CD4-positive, CD25-positive, alpha-beta regulatory T cell (primary cell): ENCODE measurements at regions not wholly inside any gene's neighbourhood (a gene's known extent, or its start where the extent isn't known, plus 50 kb on each side); places are given as distances from the start of the nearest gene placed in this dataset.
A peak's percentile ranks its signal among the peaks of the same experiment; 100 is the strongest.

ENCODE experiments used
- ATAC-seq, 2 donors: fragments of 150-1000 bp; cut with Tn5 transposase; one replicate each; pipeline ENCODE4 v1.10.0; 2021; ENCODE audit warnings: low read depth in 2 of 2, moderate number of reproducible peaks in 2 of 2, moderate library complexity in 1 of 2
- DNase-seq, 3 donors: peaks; one replicate each; pipeline versions ENCODE4 v3.0.0 to v3.0.0-alpha.2; 2012 to 2022; ENCODE audit warnings: mixed read lengths in 1 of 3
- H3K27ac ChIP-seq: one replicate; pipeline ENCODE4 v1.7.0; 2013; ENCODE audit warnings: mild to moderate bottlenecking, low read length; ENCODE audit not compliant: insufficient read depth, poor library complexity, severe bottlenecking
- H3K27me3 ChIP-seq: one replicate; pipeline ENCODE4 v1.7.0; 2013; ENCODE audit warnings: low read length; ENCODE audit not compliant: control insufficient read depth, insufficient read depth
- H3K36me3 ChIP-seq: one replicate; pipeline ENCODE4 v1.7.0; 2013; ENCODE audit warnings: mild to moderate bottlenecking, low read length, moderate library complexity; ENCODE audit not compliant: control insufficient read depth, insufficient read depth
- H3K4me1 ChIP-seq: 2 replicates; pipeline ENCODE4 v1.7.0; 2013; ENCODE audit warnings: mild to moderate bottlenecking, low read length; ENCODE audit not compliant: insufficient read depth, control insufficient read depth, poor library complexity, severe bottlenecking
- H3K4me3 ChIP-seq: one replicate; pipeline ENCODE4 v1.7.0; 2013; ENCODE audit warnings: low read depth, mild to moderate bottlenecking, low read length, moderate library complexity
- H3K9me3 ChIP-seq, 2 experiments: 1 replicate in 1 of 2; 2 replicates in 1 of 2; pipeline ENCODE4 v1.7.0; 2013; ENCODE audit warnings: low read length in 2 of 2, mild to moderate bottlenecking in 1 of 2, moderate library complexity in 1 of 2; ENCODE audit not compliant: control insufficient read depth in 2 of 2
- H3K27ac Mint-ChIP-seq, 3 donors: one replicate each; pipeline ENCODE4 v1.8.0; 2020 to 2022; ENCODE audit warnings: mild to moderate bottlenecking in 3 of 3, mixed read lengths in 3 of 3, moderate library complexity in 2 of 3
- H3K27me3 Mint-ChIP-seq: one replicate; pipeline ENCODE4 v1.8.0; 2022; ENCODE audit warnings: mild to moderate bottlenecking, mixed read lengths
- H3K36me3 Mint-ChIP-seq: one replicate; pipeline ENCODE4 v1.8.0; 2020; ENCODE audit warnings: mixed read lengths
- H3K4me1 Mint-ChIP-seq, 4 donors: one replicate each; pipeline ENCODE4 v1.8.0; 2020 to 2022; ENCODE audit warnings: mixed read lengths in 4 of 4, mild to moderate bottlenecking in 1 of 4
- H3K4me3 Mint-ChIP-seq, 4 donors: one replicate each; pipeline ENCODE4 v1.8.0; 2020 to 2022; ENCODE audit warnings: mild to moderate bottlenecking in 4 of 4, mixed read lengths in 4 of 4, moderate library complexity in 3 of 4
- H3K9me3 Mint-ChIP-seq, 7 donors: one replicate each; pipeline ENCODE4 v1.8.0; 2020 to 2022; ENCODE audit warnings: mixed read lengths in 7 of 7, mild to moderate bottlenecking in 3 of 7, moderate library complexity in 2 of 7

DNA sequence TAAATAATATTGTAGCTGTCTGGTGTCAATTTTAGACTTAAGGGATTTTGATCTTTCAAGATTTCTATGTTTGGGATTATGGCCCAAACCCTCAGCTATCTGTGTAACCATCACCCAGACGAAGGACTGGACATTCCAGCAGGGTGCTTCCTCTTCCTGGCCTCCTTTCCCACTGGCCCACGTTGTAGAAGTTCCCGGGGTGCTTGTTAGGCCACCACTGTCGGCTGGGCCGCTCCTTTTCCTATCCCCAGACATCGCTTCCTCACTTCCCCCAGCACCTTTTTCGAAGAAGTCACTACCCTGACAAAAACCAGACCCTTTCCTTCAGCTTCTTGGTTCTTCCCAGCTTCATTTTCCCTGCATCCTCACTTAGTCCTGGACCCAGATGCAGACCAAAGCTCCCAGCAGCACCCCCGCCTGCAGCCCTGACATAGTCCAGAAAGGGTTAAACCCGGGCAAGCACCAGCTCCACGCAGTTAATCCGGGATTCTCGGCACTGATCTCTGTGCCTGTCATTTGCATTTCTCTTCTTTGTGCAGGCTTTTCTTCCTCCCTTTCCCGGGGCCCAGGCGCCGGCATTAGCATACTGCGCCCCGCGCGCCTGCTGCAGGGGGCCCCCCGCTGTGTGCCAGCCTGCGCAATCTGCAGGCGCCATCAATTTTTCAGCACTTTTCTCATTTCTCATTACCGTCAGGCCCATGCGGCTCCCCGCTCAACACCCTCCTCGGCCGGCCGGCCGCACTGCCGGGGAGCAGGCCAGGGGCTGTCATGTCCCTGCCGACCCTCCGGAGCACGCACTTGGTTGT is 90.6 kb downstream of the ZNF621 start:
- Histone ChIP-seq H3K27ac (no peak overlapping the region), H3K27me3 (peaks cover 11% of the 10 kb centered on the region), H3K9me3 (no peaks in the 10 kb centered on the region), H3K4me3 (no peak overlapping the region), H3K36me3 (no peaks in the 10 kb centered on the region), H3K4me1 (no peaks in the 10 kb centered on the region)
- DNase-seq = no peak
- H3K4me1 Mint-ChIP-seq = no peaks in the 10 kb centered on the region
- peaks cover 32% of the 10 kb centered on the region for H3K27me3 Mint-ChIP-seq
- ATAC-seq = no peak
- no peak overlapping the region for H3K27ac Mint-ChIP-seq
- no peak overlapping the region for H3K4me3 Mint-ChIP-seq
- no peaks in the 10 kb centered on the region for H3K9me3 Mint-ChIP-seq
- H3K36me3 Mint-ChIP-seq = no peaks in the 10 kb centered on the region

DNA sequence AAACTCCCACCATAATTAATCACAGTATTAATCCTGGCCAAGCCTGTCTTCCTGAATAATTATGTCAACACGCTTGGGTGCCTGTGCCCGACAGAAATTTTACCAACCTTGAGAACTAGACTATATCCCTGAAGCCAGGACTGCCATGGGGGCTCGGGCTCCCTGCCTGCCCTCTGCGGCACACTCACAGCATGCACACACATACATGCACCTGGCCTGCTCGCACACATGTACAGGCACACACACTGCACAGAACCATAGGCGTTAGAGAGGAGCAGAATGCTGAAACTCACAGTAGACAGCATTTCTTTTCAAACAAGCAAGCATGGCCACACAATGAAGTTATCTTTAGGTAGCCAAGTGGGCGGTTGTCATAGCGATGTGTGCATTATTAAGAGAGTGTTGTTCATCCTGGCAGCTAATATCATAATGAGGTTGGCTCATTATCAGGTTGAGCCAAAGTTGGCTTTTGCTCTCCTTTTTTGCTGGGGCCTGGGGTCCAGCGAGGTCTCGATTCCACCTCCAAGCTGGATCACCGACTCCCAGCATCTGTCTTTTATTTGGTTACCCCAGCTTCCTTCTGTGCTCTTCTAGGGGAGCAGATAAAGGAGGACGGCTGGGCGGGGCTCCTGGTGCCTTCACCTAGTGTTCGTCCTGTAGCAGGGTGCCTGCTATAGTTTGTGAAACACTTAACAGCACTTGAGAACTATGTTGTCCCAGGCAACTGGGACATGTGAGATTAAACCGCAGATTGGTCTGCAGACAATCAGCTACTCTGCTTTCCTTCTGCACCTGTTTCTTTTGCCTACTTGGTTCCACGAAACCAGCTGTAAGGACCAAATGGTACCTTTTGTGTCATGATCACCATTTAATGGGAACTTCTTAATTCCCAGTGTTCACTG is 91.4 kb downstream of the ZNF621 start:
- Mint-ChIP-seq H3K36me3 (no peaks in the 10 kb centered on the region), H3K27me3 (peaks cover 29% of the 10 kb centered on the region), H3K9me3 (peaks cover 0 to 1% (median 0%) of the 10 kb centered on the region in 7 donors), H3K27ac (no peak overlapping the region), H3K4me1 (no peaks in the 10 kb centered on the region), H3K4me3 (no peak overlapping the region)
- ATAC-seq (no peak), DNase-seq (no peak)
- H3K27me3 ChIP-seq = peaks cover 11% of the 10 kb centered on the region
- H3K4me1 ChIP-seq = no peaks in the 10 kb centered on the region
- H3K4me3 ChIP-seq = no peak overlapping the region
- no peaks in the 10 kb centered on the region for H3K9me3 ChIP-seq
- H3K36me3 ChIP-seq = no peaks in the 10 kb centered on the region
- H3K27ac ChIP-seq = no peak overlapping the region

DNA sequence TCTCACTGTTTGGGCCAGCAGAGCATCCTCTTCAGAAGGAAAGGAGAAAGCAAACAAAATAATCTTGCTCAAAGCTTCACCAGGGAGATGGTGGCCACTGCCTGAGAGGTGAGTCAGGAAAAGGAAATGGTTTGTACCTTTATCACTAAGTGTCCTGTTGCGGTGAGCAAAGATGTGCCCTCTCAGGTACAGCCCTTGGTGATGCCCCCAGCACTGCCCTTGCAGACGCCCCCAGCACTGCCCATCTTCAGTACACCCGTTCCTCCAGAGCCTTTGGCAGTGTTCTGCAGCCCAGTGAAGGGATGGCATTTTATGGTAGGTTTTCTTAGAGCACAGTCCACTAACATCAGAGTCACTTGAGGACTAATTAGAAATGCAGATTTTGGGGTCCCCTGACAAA is 92.3 kb downstream of the ZNF621 start:
- Histone ChIP-seq H3K4me3 (no peak overlapping the region), H3K27ac (no peak overlapping the region), H3K36me3 (no peaks in the 10 kb centered on the region), H3K4me1 (no peaks in the 10 kb centered on the region), H3K9me3 (no peaks in the 10 kb centered on the region), H3K27me3 (peaks cover 11% of the 10 kb centered on the region)
- Mint-ChIP-seq H3K4me1 (no peaks in the 10 kb centered on the region), H3K36me3 (no peaks in the 10 kb centered on the region), H3K27ac (no peak overlapping the region), H3K4me3 (no peak overlapping the region), H3K27me3 (peaks cover 20% of the 10 kb centered on the region), H3K9me3 (peaks cover 0 to 2% (median 0%) of the 10 kb centered on the region in 7 donors)
- no peak for ATAC-seq
- no peak for DNase-seq

DNA sequence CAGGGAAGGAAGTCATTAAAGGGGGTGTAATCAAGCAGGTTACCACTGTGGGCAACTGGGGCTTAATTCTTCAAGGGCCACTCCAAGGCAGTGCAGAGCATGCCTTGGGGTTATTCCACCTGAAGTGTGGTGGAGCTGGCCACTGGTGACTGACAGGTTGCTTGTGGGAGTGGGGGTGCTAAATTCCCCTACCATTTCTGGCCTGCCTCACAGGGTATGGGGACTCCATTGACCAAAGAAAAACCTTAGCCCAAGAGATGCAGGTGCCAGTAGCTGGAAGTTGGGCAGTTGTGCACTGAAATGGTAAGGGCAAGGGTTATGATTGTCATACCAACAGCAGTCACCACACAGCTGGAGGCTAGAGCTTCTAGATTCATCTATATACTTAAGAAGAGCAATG is 93.4 kb downstream of the ZNF621 start:
- Histone ChIP-seq H3K36me3 (no peaks in the 10 kb centered on the region), H3K4me3 (no peak overlapping the region), H3K27me3 (peaks cover 8% of the 10 kb centered on the region), H3K27ac (no peak overlapping the region), H3K9me3 (no peaks in the 10 kb centered on the region), H3K4me1 (no peaks in the 10 kb centered on the region)
- ATAC-seq (no peak), DNase-seq (no peak)
- H3K4me1 Mint-ChIP-seq = no peaks in the 10 kb centered on the region
- H3K9me3 Mint-ChIP-seq = peaks cover 0 to 7% (median 0%) of the 10 kb centered on the region in 7 donors
- H3K27ac Mint-ChIP-seq = no peak overlapping the region
- H3K27me3 Mint-ChIP-seq = peaks cover 20% of the 10 kb centered on the region
- no peak overlapping the region for H3K4me3 Mint-ChIP-seq
- H3K36me3 Mint-ChIP-seq = no peaks in the 10 kb centered on the region

DNA sequence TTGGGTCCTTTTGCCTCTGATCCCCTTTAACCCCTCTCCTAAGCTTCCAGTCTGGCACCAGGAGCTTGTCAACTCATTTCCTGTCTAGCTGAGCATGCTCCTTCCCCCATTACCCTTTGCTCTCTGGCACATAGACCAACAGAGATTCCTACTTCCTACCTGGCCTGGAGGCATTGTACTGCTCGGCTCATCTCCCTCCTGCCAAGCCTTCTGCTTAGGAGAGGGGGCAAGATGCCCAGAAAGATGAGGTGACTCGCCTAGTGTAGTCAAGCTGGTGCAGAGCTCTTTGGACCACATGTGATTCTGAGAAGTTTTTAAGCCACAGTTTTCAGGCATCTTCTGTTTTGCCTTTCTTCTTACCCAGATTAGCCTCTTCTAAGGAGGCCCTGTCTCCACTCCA is 95.4 kb downstream of the ZNF621 start:
- H3K9me3 Mint-ChIP-seq = peaks cover 0 to 7% (median 0%) of the 10 kb centered on the region in 7 donors
- ATAC-seq = no peak
- Histone ChIP-seq H3K27ac (no peak overlapping the region), H3K4me3 (no peak overlapping the region), H3K4me1 (no peaks in the 10 kb centered on the region), H3K9me3 (peaks cover 0 to 7% of the 10 kb centered on the region in 2 experiments), H3K36me3 (no peaks in the 10 kb centered on the region), H3K27me3 (peaks cover 11% of the 10 kb centered on the region)
- no peaks in the 10 kb centered on the region for H3K36me3 Mint-ChIP-seq
- no peak overlapping the region for H3K27ac Mint-ChIP-seq
- no peaks in the 10 kb centered on the region for H3K4me1 Mint-ChIP-seq
- H3K27me3 Mint-ChIP-seq = peaks cover 13% of the 10 kb centered on the region
- no peak overlapping the region for H3K4me3 Mint-ChIP-seq
- DNase-seq = no peak

DNA sequence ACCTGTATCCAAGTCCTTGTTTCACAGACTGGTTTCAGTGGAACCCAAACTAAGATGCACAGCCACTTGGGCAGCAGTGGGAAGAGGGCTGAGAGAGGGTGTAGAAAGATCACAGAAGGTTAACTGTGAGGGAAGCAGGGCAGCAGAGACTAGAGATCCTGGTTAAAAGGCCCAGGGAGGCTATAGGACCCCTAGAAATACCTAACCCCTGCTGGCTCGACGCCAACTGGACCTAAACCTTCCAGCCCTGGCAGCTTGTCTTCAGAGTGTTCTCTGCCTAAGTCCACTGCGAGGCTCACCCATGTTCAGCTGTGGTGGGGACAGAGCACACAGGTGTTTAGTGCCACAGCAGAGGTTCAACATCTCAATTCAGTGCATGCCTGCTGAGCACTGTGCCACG is 96.5 kb downstream of the ZNF621 start:
- no peak for DNase-seq
- ATAC-seq = no peak

DNA sequence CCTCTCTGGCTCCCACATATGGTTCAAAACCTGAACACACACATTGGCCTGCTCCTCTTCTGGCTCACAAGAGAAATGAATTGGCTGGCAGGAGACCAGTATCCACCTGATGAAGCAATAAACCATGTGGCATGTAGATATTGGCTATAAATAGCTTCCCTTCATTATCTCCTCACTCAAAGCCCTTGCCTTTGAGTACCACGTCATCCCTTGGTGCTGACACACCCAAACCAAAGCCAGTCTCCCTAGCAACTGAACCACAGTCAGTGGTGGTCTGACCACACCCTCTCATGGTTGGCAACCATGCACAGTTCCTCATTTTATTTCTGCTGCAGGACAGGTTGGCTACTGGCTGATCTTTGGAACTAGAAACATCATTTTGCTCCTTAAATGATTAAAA is 98.8 kb downstream of the ZNF621 start:
- no peak overlapping the region for H3K4me3 ChIP-seq
- peaks cover 0 to 7% of the 10 kb centered on the region in 2 experiments for H3K9me3 ChIP-seq
- H3K27me3 ChIP-seq = peaks cover 3% of the 10 kb centered on the region
- H3K27me3 Mint-ChIP-seq = no peaks in the 10 kb centered on the region
- peak; percentile 67 to 70 for ATAC-seq
- no peak overlapping the region for H3K27ac ChIP-seq
- no peak overlapping the region for H3K4me3 Mint-ChIP-seq
- H3K36me3 Mint-ChIP-seq = no peaks in the 10 kb centered on the region
- no peaks in the 10 kb centered on the region for H3K4me1 Mint-ChIP-seq
- DNase-seq = peak in 2 of 3 donors; percentile 6 to 69
- H3K4me1 ChIP-seq = no peaks in the 10 kb centered on the region
- no peak overlapping the region for H3K27ac Mint-ChIP-seq
- peaks cover 0 to 8% (median 5%) of the 10 kb centered on the region in 7 donors for H3K9me3 Mint-ChIP-seq
- H3K36me3 ChIP-seq = no peaks in the 10 kb centered on the region

More for the DNA sequence above, 96.5 kb downstream of the ZNF621 start:
- Histone ChIP-seq H3K27me3 (peaks cover 6% of the 10 kb centered on the region), H3K36me3 (no peaks in the 10 kb centered on the region), H3K4me1 (no peaks in the 10 kb centered on the region), H3K4me3 (no peak overlapping the region), H3K27ac (no peak overlapping the region), H3K9me3 (peaks cover 0 to 7% of the 10 kb centered on the region in 2 experiments)
- Mint-ChIP-seq H3K36me3 (no peaks in the 10 kb centered on the region), H3K27me3 (peaks cover 7% of the 10 kb centered on the region), H3K27ac (no peak overlapping the region), H3K4me1 (no peaks in the 10 kb centered on the region), H3K9me3 (peaks cover 0 to 7% (median 3%) of the 10 kb centered on the region in 7 donors), H3K4me3 (no peak overlapping the region)
